ENCODE measurements at regions not wholly inside any gene's neighbourhood (a gene's known extent, or its start where the extent isn't known, plus 50 kb on each side); places are given as distances from the start of the nearest gene placed in this dataset.

DNA sequence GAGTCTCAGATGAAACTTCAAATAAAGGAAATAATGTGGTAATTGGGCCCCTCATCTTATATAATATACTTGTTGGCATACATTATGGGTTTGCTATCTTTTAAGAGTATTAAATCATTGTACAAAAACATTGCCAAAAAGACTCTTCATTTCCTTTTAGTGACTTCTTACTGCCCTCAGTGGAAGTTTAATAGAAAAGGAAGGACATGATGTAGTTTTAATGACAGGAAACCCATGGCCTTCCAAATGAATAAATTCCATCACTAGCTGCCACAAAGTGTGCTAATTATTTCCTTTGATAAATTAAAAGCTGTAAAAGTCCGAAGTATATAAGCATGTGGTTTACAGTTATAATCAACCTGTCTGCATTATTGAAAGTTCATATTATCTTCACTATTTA lies 350.9 kb upstream of the HAND2 start:
- TF ChIP-seq POLR2A (IDR thresholded peaks at IDR 0.05), result no peak
- TF ChIP-seq, protein P1, sequence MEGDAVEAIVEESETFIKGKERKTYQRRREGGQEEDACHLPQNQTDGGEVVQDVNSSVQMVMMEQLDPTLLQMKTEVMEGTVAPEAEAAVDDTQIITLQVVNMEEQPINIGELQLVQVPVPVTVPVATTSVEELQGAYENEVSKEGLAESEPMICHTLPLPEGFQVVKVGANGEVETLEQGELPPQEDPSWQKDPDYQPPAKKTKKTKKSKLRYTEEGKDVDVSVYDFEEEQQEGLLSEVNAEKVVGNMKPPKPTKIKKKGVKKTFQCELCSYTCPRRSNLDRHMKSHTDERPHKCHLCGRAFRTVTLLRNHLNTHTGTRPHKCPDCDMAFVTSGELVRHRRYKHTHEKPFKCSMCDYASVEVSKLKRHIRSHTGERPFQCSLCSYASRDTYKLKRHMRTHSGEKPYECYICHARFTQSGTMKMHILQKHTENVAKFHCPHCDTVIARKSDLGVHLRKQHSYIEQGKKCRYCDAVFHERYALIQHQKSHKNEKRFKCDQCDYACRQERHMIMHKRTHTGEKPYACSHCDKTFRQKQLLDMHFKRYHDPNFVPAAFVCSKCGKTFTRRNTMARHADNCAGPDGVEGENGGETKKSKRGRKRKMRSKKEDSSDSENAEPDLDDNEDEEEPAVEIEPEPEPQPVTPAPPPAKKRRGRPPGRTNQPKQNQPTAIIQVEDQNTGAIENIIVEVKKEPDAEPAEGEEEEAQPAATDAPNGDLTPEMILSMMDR (IDR thresholded peaks at IDR 0.05), result no peak
